ENCODE measurements at regions not wholly inside any gene's neighbourhood (a gene's known extent, or its start where the extent isn't known, plus 50 kb on each side); places are given as distances from the start of the nearest gene placed in this dataset.
"Not testable (repeated sequence)": the region's sequence is repeated elsewhere in the genome, so short reads cannot be mapped to it uniquely, and the experiment has no call there.

DNA sequence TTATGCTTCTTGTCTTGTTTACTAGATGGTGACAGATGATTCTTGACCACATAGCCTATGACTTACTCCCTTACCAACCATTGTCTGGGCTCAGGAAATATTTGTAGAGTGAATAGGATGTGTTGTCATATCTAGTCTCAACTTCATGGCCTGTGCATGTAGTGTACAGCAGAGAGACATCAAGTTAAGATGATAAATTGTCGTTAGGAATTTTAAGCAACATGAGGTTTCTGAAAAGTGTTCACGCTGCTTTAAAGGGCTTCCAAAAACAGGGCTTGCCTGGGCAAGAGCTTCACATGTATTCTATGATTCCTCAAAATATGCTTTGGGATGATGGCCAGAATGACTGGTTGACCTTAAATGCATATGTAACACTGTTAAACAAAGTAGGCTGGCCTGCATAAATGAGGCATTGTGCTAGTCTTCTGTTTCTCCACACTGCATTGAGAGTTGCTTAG, 424.0 kb downstream of the RND3 start:
- H3K9ac ChIP-seq (ENCODE audit: low read depth, low read length, poor library complexity, severe bottlenecking): no peak overlapping the region
- TF ChIP-seq, protein P1, sequence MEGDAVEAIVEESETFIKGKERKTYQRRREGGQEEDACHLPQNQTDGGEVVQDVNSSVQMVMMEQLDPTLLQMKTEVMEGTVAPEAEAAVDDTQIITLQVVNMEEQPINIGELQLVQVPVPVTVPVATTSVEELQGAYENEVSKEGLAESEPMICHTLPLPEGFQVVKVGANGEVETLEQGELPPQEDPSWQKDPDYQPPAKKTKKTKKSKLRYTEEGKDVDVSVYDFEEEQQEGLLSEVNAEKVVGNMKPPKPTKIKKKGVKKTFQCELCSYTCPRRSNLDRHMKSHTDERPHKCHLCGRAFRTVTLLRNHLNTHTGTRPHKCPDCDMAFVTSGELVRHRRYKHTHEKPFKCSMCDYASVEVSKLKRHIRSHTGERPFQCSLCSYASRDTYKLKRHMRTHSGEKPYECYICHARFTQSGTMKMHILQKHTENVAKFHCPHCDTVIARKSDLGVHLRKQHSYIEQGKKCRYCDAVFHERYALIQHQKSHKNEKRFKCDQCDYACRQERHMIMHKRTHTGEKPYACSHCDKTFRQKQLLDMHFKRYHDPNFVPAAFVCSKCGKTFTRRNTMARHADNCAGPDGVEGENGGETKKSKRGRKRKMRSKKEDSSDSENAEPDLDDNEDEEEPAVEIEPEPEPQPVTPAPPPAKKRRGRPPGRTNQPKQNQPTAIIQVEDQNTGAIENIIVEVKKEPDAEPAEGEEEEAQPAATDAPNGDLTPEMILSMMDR (conservative IDR thresholded peaks at IDR 0.05; ENCODE audit: low read length): no peak
- TF ChIP-seq EZH2phosphoT487 (IDR thresholded peaks at IDR 0.05; ENCODE audit: borderline replicate concordance): no peak

DNA sequence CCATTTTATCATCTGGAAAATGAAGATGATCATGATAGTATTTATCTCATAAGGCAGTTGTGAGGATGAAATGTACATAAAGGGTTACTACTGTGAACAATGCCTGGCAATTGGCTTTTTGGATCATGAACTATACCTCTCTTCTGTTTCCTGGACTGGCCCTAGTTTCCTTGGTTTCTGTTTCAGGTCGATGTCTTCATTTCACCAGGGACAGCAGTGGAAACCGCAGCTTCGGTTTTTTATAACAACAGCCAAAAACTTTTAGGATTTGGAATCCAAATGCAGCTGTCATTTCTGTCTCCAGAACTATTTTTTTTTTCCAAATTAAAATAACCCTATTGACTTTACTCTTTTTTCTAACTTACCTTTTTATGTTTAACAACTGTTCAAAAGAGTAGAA, 425.1 kb downstream of the RND3 start:
- Histone ChIP-seq H3K9me2 (replicated peaks; ENCODE audit: low read depth, low read length) (no peaks in the 10 kb centered on the region), H3K36me3 (ENCODE audit: insufficient read depth, low read length) (no peaks in the 10 kb centered on the region), H3K4me1 (ENCODE audit: insufficient read depth, low read length, poor library complexity, severe bottlenecking) (no peaks in the 10 kb centered on the region), H3K79me2 (ENCODE audit: insufficient read depth, low read length) (no peaks in the 10 kb centered on the region), H3K9ac (ENCODE audit: low read depth, low read length, poor library complexity, severe bottlenecking) (no peak overlapping the region), H3F3A (ENCODE audit: low read depth) (no peaks in the 10 kb centered on the region), H3K9me3 (ENCODE audit: insufficient read depth, low read depth, low read length) (no peaks in the 10 kb centered on the region), H3K4me3 (ENCODE audit: low read length, poor library complexity, severe bottlenecking) (no peak overlapping the region), H2AFZ (ENCODE audit: low read length) (no peak overlapping the region), H3K27me3 (ENCODE audit: insufficient read depth, low read length, poor library complexity, severe bottlenecking) (no peaks in the 10 kb centered on the region), H3K4me2 (ENCODE audit: low read depth, low read length, poor library complexity, severe bottlenecking) (no peak overlapping the region), H4K20me1 (ENCODE audit: insufficient read depth, low read length, poor library complexity, severe bottlenecking) (no peaks in the 10 kb centered on the region)
- TF ChIP-seq, protein P1 (conservative IDR thresholded peaks at IDR 0.05; ENCODE audit: low read length): no peak
- no peak for TF ChIP-seq EZH2phosphoT487 (IDR thresholded peaks at IDR 0.05; ENCODE audit: borderline replicate concordance)

More for the DNA sequence above, 424.0 kb downstream of the RND3 start:
- Histone ChIP-seq H3K4me3 (ENCODE audit: low read length, poor library complexity, severe bottlenecking) (no peak overlapping the region), H3K9me3 (ENCODE audit: insufficient read depth, low read depth, low read length) (no peaks in the 10 kb centered on the region), H3K79me2 (ENCODE audit: insufficient read depth, low read length) (no peaks in the 10 kb centered on the region), H3K36me3 (ENCODE audit: insufficient read depth, low read length) (no peaks in the 10 kb centered on the region), H3K27me3 (ENCODE audit: insufficient read depth, low read length, poor library complexity, severe bottlenecking) (no peaks in the 10 kb centered on the region), H3K9me2 (replicated peaks; ENCODE audit: low read depth, low read length) (no peaks in the 10 kb centered on the region), H4K20me1 (ENCODE audit: insufficient read depth, low read length, poor library complexity, severe bottlenecking) (no peaks in the 10 kb centered on the region), H3K4me2 (ENCODE audit: low read depth, low read length, poor library complexity, severe bottlenecking) (no peak overlapping the region), H2AFZ (ENCODE audit: low read length) (no peak overlapping the region), H3K4me1 (ENCODE audit: insufficient read depth, low read length, poor library complexity, severe bottlenecking) (no peaks in the 10 kb centered on the region), H3F3A (ENCODE audit: low read depth) (no peaks in the 10 kb centered on the region)

DNA sequence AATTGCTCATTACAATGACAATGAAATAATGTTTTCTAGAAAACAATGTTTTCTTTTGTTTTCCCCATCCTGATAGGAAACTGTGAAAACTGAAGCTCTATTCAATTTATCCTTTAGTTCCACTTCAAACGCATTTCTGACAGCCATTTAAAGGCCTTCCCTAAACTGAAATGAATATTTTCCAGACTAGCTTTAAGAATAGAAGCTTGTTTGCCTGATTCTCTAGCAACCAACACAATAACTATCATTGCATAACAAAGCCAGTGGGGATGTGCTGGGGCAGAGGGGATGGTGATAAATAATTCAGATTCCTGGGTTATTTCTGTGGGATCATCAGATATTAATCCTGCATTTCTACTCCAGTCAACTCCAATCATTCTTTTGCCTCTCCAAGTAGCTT, 427.1 kb downstream of the RND3 start:
- H3K4me3 ChIP-seq (ENCODE audit: low read length, poor library complexity, severe bottlenecking): no peak overlapping the region
- H4K20me1 ChIP-seq (ENCODE audit: insufficient read depth, low read length, poor library complexity, severe bottlenecking): no peaks in the 10 kb centered on the region
- H3K79me2 ChIP-seq (ENCODE audit: insufficient read depth, low read length): no peaks in the 10 kb centered on the region
- no peaks in the 10 kb centered on the region for H3K9me2 ChIP-seq (replicated peaks; ENCODE audit: low read depth, low read length)
- no peaks in the 10 kb centered on the region for H3F3A ChIP-seq (ENCODE audit: low read depth)
- no peaks in the 10 kb centered on the region for H3K36me3 ChIP-seq (ENCODE audit: insufficient read depth, low read length)
- no peak overlapping the region for H3K4me2 ChIP-seq (ENCODE audit: low read depth, low read length, poor library complexity, severe bottlenecking)
- H3K9me3 ChIP-seq (ENCODE audit: insufficient read depth, low read depth, low read length): no peaks in the 10 kb centered on the region
- no peak overlapping the region for H3K9ac ChIP-seq (ENCODE audit: low read depth, low read length, poor library complexity, severe bottlenecking)
- no peaks in the 10 kb centered on the region for H3K27me3 ChIP-seq (ENCODE audit: insufficient read depth, low read length, poor library complexity, severe bottlenecking)
- no peak overlapping the region; the same call in 1 of the 2 replicates for H2AFZ ChIP-seq (ENCODE audit: low read length)
- TF ChIP-seq, protein P1 (conservative IDR thresholded peaks at IDR 0.05; ENCODE audit: low read length): no peak
- TF ChIP-seq EZH2phosphoT487 (IDR thresholded peaks at IDR 0.05; ENCODE audit: borderline replicate concordance): no peak
- no peaks in the 10 kb centered on the region for H3K4me1 ChIP-seq (ENCODE audit: insufficient read depth, low read length, poor library complexity, severe bottlenecking)

DNA sequence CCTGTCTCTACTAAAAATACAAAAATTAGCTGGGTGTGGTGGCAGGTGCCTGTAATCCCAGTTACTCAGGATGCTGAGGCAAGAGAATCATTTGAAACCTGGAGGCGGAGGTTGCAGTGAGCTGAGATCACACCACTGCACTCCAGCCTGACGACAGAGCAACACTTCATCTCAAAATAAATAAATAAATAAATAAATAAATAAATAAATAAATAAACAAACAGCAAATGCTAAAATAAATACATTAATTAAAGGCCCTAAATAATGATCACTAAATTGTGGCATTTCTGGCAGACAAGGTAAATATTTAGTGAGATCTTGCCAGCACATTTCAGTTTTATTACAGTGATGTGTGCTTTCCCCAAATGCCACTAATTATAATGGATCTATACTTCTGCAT, 427.8 kb downstream of the RND3 start:
- not testable (repeated sequence) for H3K9ac ChIP-seq (ENCODE audit: low read depth, low read length, poor library complexity, severe bottlenecking); H3F3A ChIP-seq (ENCODE audit: low read depth); H3K9me3 ChIP-seq (ENCODE audit: insufficient read depth, low read depth, low read length); H3K79me2 ChIP-seq (ENCODE audit: insufficient read depth, low read length); H2AFZ ChIP-seq (ENCODE audit: low read length); H3K27me3 ChIP-seq (ENCODE audit: insufficient read depth, low read length, poor library complexity, severe bottlenecking); H3K4me2 ChIP-seq (ENCODE audit: low read depth, low read length, poor library complexity, severe bottlenecking); H4K20me1 ChIP-seq (ENCODE audit: insufficient read depth, low read length, poor library complexity, severe bottlenecking); H3K4me1 ChIP-seq (ENCODE audit: insufficient read depth, low read length, poor library complexity, severe bottlenecking); H3K36me3 ChIP-seq (ENCODE audit: insufficient read depth, low read length); H3K9me2 ChIP-seq (replicated peaks; ENCODE audit: low read depth, low read length); H3K4me3 ChIP-seq (ENCODE audit: low read length, poor library complexity, severe bottlenecking)

All from Loucy (cell line).